A673 (cell line): ENCODE measurements at regions not wholly inside any gene's neighbourhood (a gene's known extent, or its start where the extent isn't known, plus 50 kb on each side); places are given as distances from the start of the nearest gene placed in this dataset.

Experiments
- CTCF ChIP-seq: fragments of 300-800, 200-600 bp; sonication (generic); conservative IDR thresholded peaks from 2 replicates; pipeline ENCODE4 v1.5.1; 2017; ENCODE audit warnings: low read depth, mild to moderate bottlenecking, antibody characterized with exemption, low read length, moderate library complexity, mixed read lengths
- EZH2 ChIP-seq: fragments of 200-600 bp; sonication (generic); IDR thresholded peaks from 2 replicates; pipeline ENCODE4 v1.6.1; 2017; ENCODE audit warnings: borderline replicate concordance, low read depth, mild to moderate bottlenecking, mixed read lengths, antibody characterized with exemption, low read length; ENCODE audit not compliant: poor library complexity, severe bottlenecking

- no peak for TF ChIP-seq CTCF
- TF ChIP-seq EZH2, result no peak
Observed at GRCh38 chr16:82329504-82330192, 159.6 kb upstream of the MPHOSPH6 start.
